Ovary (tissue), 7 donors: ENCODE measurements at regions not wholly inside any gene's neighbourhood (a gene's known extent, or its start where the extent isn't known, plus 50 kb on each side); places are given as distances from the start of the nearest gene placed in this dataset.

ENCODE experiments used
- DNase-seq, 5 donors: peaks; one replicate each; pipeline ENCODE4 v3.0.0-alpha.2; 2019 to 2020
- H3K27ac ChIP-seq, 2 donors: fragments of 200-600 bp; one replicate each; pipeline versions ENCODE4 v1.5.1 to v1.8.0; 2019 to 2022
- H3K27me3 ChIP-seq: fragments of 200-600 bp; one replicate; pipeline ENCODE4 v1.8.0; 2022
- H3K36me3 ChIP-seq: fragments of 200-600 bp; sonication (generic); one replicate; pipeline ENCODE4 v1.5.1; 2019
- H3K4me1 ChIP-seq: one replicate; pipeline ENCODE4 v1.8.1; 2013; ENCODE audit warnings: mild to moderate bottlenecking, moderate library complexity; ENCODE audit not compliant: insufficient read depth
- H3K4me3 ChIP-seq: fragments of 200-600 bp; sonication (generic); one replicate; pipeline ENCODE4 v1.5.1; 2017
- H3K9me3 ChIP-seq, 2 donors: fragments of 200-600 bp in 1 of 2; sonication (generic) in 1 of 2; one replicate each; pipeline versions ENCODE4 v1.5.1 to v1.8.1; 2013 to 2019; ENCODE audit warnings: mild to moderate bottlenecking in 1 of 2, moderate library complexity in 1 of 2
- EP300 ChIP-seq: sonication (generic); formaldehyde crosslinking; IDR thresholded peaks from one replicate; pipeline ENCODE4 v1.6.1; 2017; ENCODE audit warnings: antibody characterized with exemption
- POLR2A ChIP-seq: fragments of 450-650 bp; IDR thresholded peaks from one replicate; pipeline ENCODE4 v1.6.1; 2017; ENCODE audit warnings: antibody characterized with exemption, mild to moderate bottlenecking, moderate library complexity
- WGBS, 3 donors: extraction: QIAGEN DNeasy Blood & Tissue Kit in 1 of 3; methylation state at CpG; one replicate each; pipeline versions ENCODE4 v1.1.5 to v1.1.7; 2013 to 2017; 5-methylcytosine and 5-hydroxymethylcytosine counted together
- intact Hi-C, 4 donors: fragments of 100-400 bp; cut with DNase I; formaldehyde crosslinking; loops; one replicate each; pipeline versions ENCODE4 v1.11.0 to v1.15.1; 2022 to 2023
- TF ChIP-seq, protein P1 (sequence below), 3 donors: fragments of 450-650 bp in 2 of 3; fragments of 200-600 bp in 1 of 3; IDR thresholded peaks; one replicate each; pipeline versions ENCODE4 v1.5.1 to v1.8.0; 2016 to 2022; ENCODE audit warnings: antibody characterized with exemption in 3 of 3, mild to moderate bottlenecking in 1 of 3
- donor health status: DM: no; HTN: no; CAD: no; lungs with moderate emphysema.
- donor health status: DM: no; HTN: no; CAD: no.
- donor health status: Bipolar disorder and iron deficiency.
- donor health status: DM: no; HTN: no; CAD: no.
- donor health status: DM: yes; HTN: yes; CAD: no.

DNA sequence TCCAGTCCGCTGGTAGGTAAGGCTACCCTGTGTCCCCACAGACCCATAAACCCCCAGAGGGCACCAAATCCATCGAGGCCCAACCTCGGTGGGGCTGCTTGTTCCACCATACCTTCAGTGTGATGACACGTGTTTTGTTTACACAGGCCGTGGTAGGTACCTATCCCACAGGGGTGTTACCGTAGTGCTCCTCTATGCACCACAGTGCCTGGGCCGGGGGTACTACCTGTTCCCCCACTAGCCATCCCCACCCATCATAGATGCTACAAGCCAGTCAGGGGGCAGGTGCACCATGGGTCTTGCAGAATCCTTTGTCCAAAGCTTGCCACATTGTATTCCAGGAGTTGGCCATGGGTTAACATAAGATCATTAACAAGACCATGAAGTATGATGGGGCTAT, 796.2 kb downstream of the EFNA5 start:
- DNase-seq: no peak
- Histone ChIP-seq H3K9me3 (no peaks in the 10 kb centered on the region), H3K27ac (no peak overlapping the region), H3K4me1 (no peaks in the 10 kb centered on the region), H3K27me3 (no peaks in the 10 kb centered on the region), H3K36me3 (no peaks in the 10 kb centered on the region), H3K4me3 (no peak overlapping the region)
- 96 to 98% (median 98%) methylated on average over 7 of the region's 7 CpGs for WGBS, 3 donors
- intact Hi-C loops: no loop called here
- TF ChIP-seq EP300: no peak
- no peak for TF ChIP-seq POLR2A
- TF ChIP-seq, protein P1, sequence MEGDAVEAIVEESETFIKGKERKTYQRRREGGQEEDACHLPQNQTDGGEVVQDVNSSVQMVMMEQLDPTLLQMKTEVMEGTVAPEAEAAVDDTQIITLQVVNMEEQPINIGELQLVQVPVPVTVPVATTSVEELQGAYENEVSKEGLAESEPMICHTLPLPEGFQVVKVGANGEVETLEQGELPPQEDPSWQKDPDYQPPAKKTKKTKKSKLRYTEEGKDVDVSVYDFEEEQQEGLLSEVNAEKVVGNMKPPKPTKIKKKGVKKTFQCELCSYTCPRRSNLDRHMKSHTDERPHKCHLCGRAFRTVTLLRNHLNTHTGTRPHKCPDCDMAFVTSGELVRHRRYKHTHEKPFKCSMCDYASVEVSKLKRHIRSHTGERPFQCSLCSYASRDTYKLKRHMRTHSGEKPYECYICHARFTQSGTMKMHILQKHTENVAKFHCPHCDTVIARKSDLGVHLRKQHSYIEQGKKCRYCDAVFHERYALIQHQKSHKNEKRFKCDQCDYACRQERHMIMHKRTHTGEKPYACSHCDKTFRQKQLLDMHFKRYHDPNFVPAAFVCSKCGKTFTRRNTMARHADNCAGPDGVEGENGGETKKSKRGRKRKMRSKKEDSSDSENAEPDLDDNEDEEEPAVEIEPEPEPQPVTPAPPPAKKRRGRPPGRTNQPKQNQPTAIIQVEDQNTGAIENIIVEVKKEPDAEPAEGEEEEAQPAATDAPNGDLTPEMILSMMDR (IDR thresholded peaks at IDR 0.05): no peak

DNA sequence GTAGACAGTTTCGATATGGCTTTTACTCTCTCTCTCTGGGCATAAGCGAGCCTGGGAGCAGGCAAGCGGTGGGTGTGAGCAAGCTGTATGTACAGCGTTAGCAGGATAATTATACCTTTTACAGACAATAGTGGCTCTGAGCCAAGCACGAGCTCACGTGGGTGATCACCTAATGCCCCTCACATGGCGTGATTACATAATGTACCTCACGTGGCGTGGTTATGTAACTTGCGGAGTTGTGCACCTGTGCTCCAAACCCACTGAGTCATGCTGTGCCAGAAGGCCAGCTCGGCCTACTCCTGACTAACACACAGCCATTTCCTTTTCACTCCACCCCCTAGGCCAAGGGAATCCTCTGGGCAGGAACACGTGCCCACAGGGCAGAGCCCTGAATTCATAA, 797.2 kb downstream of the EFNA5 start:
- 82 to 88% (median 85%) methylated on average over 12 of the region's 12 CpGs for whole genome bisulfite sequencing, 3 donors
- no peak for DNase-seq
- intact Hi-C loops: no loop called here
- TF ChIP-seq POLR2A (no peak), EP300 (no peak)
- TF ChIP-seq, protein P1 (IDR thresholded peaks at IDR 0.05): no peak
- Histone ChIP-seq H3K27me3 (no peaks in the 10 kb centered on the region), H3K36me3 (no peaks in the 10 kb centered on the region), H3K4me3 (no peak overlapping the region), H3K27ac (no peak overlapping the region), H3K4me1 (no peaks in the 10 kb centered on the region), H3K9me3 (no peaks in the 10 kb centered on the region)

DNA sequence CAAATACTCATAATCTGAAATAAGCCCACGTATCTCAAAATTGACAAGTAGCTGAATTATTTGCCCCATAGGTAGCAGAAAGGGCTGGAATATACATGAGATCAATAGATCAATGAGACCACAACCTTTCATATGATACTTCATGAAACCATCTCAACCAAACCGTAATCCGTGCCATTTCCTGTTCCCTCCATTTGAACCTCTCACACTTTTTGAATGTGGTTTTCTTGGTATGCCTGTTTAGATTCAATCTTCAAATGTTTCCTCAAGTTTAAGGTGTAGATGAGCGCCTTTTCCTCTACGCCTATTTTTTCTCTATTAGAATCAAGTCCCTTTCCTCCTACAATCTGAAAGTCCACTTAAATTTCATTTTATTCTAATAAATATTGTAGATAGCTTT, 805.5 kb downstream of the EFNA5 start:
- no peak overlapping the region for H3K4me3 ChIP-seq
- no peak for DNase-seq
- H3K27me3 ChIP-seq: no peaks in the 10 kb centered on the region
- H3K4me1 ChIP-seq: peaks cover 2% of the 10 kb centered on the region
- H3K9me3 ChIP-seq: no peaks in the 10 kb centered on the region
- intact Hi-C loops: no loop called here
- H3K27ac ChIP-seq: no peak overlapping the region
- H3K36me3 ChIP-seq: no peaks in the 10 kb centered on the region
- WGBS, 3 donors: 93 to 96% (median 95%) methylated on average over 5 of the region's 5 CpGs
- no peak for TF ChIP-seq EP300
- no peak for TF ChIP-seq POLR2A
- TF ChIP-seq, protein P1 (IDR thresholded peaks at IDR 0.05): no peak

DNA sequence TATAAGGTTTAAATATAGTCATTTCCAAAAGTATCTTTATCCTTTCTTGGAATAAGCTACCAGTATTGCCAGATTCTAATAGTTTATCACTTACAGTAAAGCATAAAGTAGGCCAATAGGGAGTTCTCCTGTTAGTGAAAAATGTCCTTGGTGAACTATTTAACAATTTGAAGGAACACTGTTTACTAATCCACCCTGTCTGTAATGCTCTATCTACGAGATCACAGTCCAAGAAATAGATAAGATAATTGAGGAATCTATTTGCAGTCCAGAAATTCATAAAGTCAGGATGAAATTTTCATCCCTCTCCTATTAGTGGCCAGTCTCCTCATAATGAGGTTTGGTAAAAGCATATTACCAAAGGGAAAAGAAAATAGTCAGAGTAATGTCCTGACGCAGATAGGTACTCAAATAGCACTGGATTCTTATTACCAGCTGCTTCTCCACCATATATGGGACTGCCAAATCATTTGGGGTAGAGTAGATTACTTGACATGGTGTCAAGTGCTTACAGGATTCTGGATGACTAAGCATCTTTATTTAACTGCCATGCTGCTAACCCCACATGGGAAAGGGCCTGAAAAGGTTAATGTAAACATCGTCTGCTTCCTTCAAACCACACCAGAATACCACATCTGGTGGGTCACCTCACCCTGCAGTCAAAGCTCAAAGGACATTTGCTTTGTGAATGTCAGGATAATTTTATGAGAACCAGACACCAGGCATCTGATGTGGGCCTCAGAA, 808.1 kb downstream of the EFNA5 start:
- H3K27me3 ChIP-seq: no peaks in the 10 kb centered on the region
- no peaks in the 10 kb centered on the region for H3K36me3 ChIP-seq
- no peak overlapping the region for H3K27ac ChIP-seq
- intact Hi-C loops: no loop called here
- no peak overlapping the region for H3K4me3 ChIP-seq
- peaks cover 2% of the 10 kb centered on the region for H3K4me1 ChIP-seq
- TF ChIP-seq POLR2A (no peak), EP300 (no peak)
- TF ChIP-seq, protein P1 (IDR thresholded peaks at IDR 0.05): no peak
- DNase-seq: no peak
- 43 to 52% (median 52%) methylated on average over 3 of the region's 3 CpGs for WGBS, 3 donors
- no peaks in the 10 kb centered on the region for H3K9me3 ChIP-seq
